ENCODE measurements at regions not wholly inside any gene's neighbourhood (a gene's known extent, or its start where the extent isn't known, plus 50 kb on each side); places are given as distances from the start of the nearest gene placed in this dataset.
"Not testable (repeated sequence)": the region's sequence is repeated elsewhere in the genome, so short reads cannot be mapped to it uniquely, and the experiment has no call there.

GRCh38 chr16:88232401-88233258 lies 150.1 kb upstream of the ZNF469 start:
- not testable (repeated sequence) for DNase-seq

- DNase-seq = not testable (repeated sequence)
Observed at GRCh38 chr16:88233621-88234420, 148.9 kb upstream of the ZNF469 start.

- not testable (repeated sequence) for DNase-seq
Observed at GRCh38 chr16:88234421-88235271, 148.1 kb upstream of the ZNF469 start.

GRCh38 chr16:88235691-88236090 lies 147.1 kb upstream of the ZNF469 start:
- not testable (repeated sequence) for DNase-seq

GRCh38 chr16:88236229-88236628 lies 146.5 kb upstream of the ZNF469 start:
- DNase-seq = not testable (repeated sequence)

GRCh38 chr16:88237314-88237713 lies 145.4 kb upstream of the ZNF469 start:
- not testable (repeated sequence) for DNase-seq

- DNase-seq = not testable (repeated sequence)
Observed at GRCh38 chr16:88237761-88238415, 144.9 kb upstream of the ZNF469 start.

GRCh38 chr16:88238732-88239274 lies 144.0 kb upstream of the ZNF469 start:
- DNase-seq = peak; percentile 21

- not testable (repeated sequence) for DNase-seq
Observed at GRCh38 chr16:88240118-88240517, 142.6 kb upstream of the ZNF469 start.

- not testable (repeated sequence) for DNase-seq
Observed at GRCh38 chr16:88240776-88241175, 142.0 kb upstream of the ZNF469 start.

GRCh38 chr16:88241404-88242311 lies 141.1 kb upstream of the ZNF469 start:
- DNase-seq = not testable (repeated sequence)

GRCh38 chr16:88242312-88243295 lies 140.2 kb upstream of the ZNF469 start:
- not testable (repeated sequence) for DNase-seq

GRCh38 chr16:88243921-88244320 lies 138.8 kb upstream of the ZNF469 start:
- not testable (repeated sequence) for DNase-seq

GRCh38 chr16:88245241-88246081 lies 137.3 kb upstream of the ZNF469 start:
- DNase-seq = not testable (repeated sequence)

- not testable (repeated sequence) for DNase-seq
Observed at GRCh38 chr16:88246955-88247582, 135.7 kb upstream of the ZNF469 start.

- not testable (repeated sequence) for DNase-seq
Observed at GRCh38 chr16:88247583-88247966, 135.2 kb upstream of the ZNF469 start.

GRCh38 chr16:88248761-88249160 lies 134.0 kb upstream of the ZNF469 start:
- DNase-seq = not testable (repeated sequence)

- DNase-seq = not testable (repeated sequence)
Observed at GRCh38 chr16:88250381-88250780, 132.4 kb upstream of the ZNF469 start.
